Activated T-helper 1 cell treated with anti-CD3 and anti-CD28 coated beads, Interleukin-12 subunit alpha, Interleukin-12 subunit beta, Interleukin-2, Interleukin-4 antibody, amounts not matched to agents 30 ng/mL and 10 ng/mL and 1 ng/mL, durations not matched to agents 14 hours and 24 hours and 36 hours (primary cell): ENCODE measurements at regions not wholly inside any gene's neighbourhood (a gene's known extent, or its start where the extent isn't known, plus 50 kb on each side); places are given as distances from the start of the nearest gene placed in this dataset.

Experiments
- DNase-seq: peaks from one replicate; pipeline ENCODE4 v3.0.0; 2021; ENCODE audit warnings: low spot score
- H3K27ac Mint-ChIP-seq: one replicate; pipeline ENCODE4 v1.8.0; 2021; ENCODE audit warnings: mild to moderate bottlenecking, mixed read lengths
- H3K27me3 Mint-ChIP-seq: one replicate; pipeline ENCODE4 v1.8.0; 2022; ENCODE audit warnings: mild to moderate bottlenecking, moderate library complexity, mixed read lengths; ENCODE audit not compliant: insufficient read depth
- H3K36me3 Mint-ChIP-seq: one replicate; pipeline ENCODE4 v1.8.0; 2021; ENCODE audit warnings: low read depth, mixed read lengths
- H3K4me1 Mint-ChIP-seq: one replicate; pipeline ENCODE4 v1.8.0; 2021; ENCODE audit warnings: low read depth, mixed read lengths
- H3K4me3 Mint-ChIP-seq: one replicate; pipeline ENCODE4 v1.8.0; 2021; ENCODE audit warnings: mild to moderate bottlenecking, moderate library complexity, mixed read lengths
- H3K9me3 Mint-ChIP-seq: one replicate; pipeline ENCODE4 v1.8.0; 2021; ENCODE audit warnings: mixed read lengths
- intact Hi-C: fragments of 100-400 bp; cut with micrococcal nuclease; formaldehyde crosslinking; loops from one replicate; pipeline ENCODE4 v1.15.1; 2024

DNA sequence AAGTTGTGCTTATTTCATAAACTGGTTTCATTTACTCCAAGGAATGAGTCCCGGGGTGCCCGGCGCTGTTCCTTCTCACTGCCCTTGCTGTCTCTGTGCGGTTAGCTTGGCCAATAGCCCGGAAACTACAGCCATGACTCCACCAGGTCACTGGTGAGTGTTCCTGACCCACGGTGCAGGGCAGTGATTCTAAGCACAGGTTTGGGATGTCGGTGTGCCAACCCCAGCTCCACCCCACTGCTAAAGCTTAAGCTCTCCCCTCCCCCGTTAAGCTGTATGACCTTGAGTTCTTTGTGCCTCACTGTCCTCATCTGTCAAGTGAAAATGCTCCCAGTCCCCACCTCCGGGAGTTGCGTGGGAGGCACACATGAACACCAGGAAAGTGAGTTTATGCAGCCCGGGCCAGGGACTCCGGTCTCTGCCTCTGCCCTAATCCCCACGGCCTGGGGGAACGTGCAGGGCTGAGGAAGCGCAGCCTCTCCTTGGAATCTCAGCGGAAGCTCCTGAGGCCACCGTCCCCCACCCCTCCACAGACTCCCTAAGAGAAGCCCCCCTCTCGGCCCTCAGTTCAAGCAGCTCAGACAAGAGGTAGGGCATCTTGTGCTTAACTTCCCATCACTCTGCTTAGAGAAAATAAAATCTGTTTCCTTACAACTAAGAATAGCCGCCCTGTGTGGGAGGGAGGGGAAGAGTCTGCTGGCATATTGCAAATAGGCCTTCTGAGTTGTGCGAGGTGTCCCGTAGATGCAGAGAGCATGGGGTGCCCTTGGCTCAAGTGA, 92.0 kb upstream of the RAI14 start:
- no peaks in the 10 kb centered on the region for H3K36me3 Mint-ChIP-seq
- no peaks in the 10 kb centered on the region for H3K9me3 Mint-ChIP-seq
- no peak overlapping the region for H3K4me3 Mint-ChIP-seq
- H3K27me3 Mint-ChIP-seq = no peaks in the 10 kb centered on the region
- H3K4me1 Mint-ChIP-seq = no peaks in the 10 kb centered on the region
- intact Hi-C loops = no loop called here
- no peak overlapping the region for H3K27ac Mint-ChIP-seq
- DNase-seq = no peak

GRCh38 chr5:34564710-34565235, 91.4 kb upstream of the RAI14 start:
- Mint-ChIP-seq H3K36me3 (no peaks in the 10 kb centered on the region), H3K9me3 (no peaks in the 10 kb centered on the region)

GRCh38 chr5:34570143-34570542, 86.0 kb upstream of the RAI14 start:
- no peaks in the 10 kb centered on the region for H3K36me3 Mint-ChIP-seq
- no peak overlapping the region for H3K4me3 Mint-ChIP-seq
- no peaks in the 10 kb centered on the region for H3K27me3 Mint-ChIP-seq
- H3K27ac Mint-ChIP-seq = no peak overlapping the region
- intact Hi-C loops = no loop called here
- no peak for DNase-seq
- no peaks in the 10 kb centered on the region for H3K4me1 Mint-ChIP-seq
- H3K9me3 Mint-ChIP-seq = no peaks in the 10 kb centered on the region

More at GRCh38 chr5:34564710-34565235, 91.4 kb upstream of the RAI14 start:
- Mint-ChIP-seq H3K4me3 (no peak overlapping the region), H3K27me3 (no peaks in the 10 kb centered on the region), H3K4me1 (no peaks in the 10 kb centered on the region), H3K27ac (no peak overlapping the region)
- DNase-seq = no peak
- intact Hi-C loops = no loop called here

DNA sequence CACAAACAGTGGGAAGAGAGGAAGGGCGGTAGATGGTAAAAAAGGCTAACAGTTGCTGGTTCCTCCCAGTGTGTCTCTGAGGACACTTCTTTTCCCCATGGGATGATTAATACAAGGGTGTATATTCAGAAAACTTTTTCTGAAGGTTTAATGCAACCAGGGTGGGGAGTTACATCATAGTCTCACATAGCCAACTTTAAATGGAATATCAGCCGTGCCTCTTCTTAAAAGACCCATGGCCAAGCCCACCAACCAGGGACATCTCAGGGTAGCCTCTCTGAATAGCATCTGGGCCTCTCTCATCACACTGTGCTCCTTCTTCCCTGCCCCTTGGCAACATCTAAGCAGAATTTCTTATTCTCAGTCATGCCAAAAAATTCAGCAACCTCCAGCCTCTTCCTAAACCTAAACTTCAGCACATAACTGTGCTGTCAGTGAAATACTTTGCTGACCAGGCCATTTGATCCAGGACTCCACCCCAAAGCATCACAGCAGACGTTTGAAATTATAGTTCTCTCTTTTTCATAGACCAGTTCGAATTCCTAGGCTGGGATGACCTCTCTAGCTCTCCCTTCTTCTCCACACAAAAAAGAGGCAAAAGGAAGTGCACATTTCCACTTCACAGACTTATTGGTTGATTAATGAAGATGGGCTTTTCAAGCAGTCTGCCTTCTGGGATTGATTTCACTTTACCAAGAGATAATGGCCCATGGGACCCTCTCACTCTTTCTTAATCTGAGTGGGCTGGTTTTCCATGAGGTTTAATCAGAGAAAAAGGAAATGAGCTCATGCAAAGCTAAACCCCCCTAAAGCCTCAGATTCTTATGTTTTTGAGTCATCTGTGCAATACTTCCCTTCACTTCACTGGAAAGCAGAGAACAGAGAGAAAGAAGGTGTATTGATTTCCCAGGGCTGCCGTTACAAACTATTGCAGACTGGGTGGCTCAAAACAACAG, 85.1 kb upstream of the RAI14 start:
- Mint-ChIP-seq H3K4me1 (no peaks in the 10 kb centered on the region), H3K27ac (no peak overlapping the region), H3K4me3 (no peak overlapping the region), H3K9me3 (no peaks in the 10 kb centered on the region), H3K27me3 (peaks cover 2% of the 10 kb centered on the region), H3K36me3 (no peaks in the 10 kb centered on the region)
- intact Hi-C loops = no loop called here
- DNase-seq = no peak

DNA sequence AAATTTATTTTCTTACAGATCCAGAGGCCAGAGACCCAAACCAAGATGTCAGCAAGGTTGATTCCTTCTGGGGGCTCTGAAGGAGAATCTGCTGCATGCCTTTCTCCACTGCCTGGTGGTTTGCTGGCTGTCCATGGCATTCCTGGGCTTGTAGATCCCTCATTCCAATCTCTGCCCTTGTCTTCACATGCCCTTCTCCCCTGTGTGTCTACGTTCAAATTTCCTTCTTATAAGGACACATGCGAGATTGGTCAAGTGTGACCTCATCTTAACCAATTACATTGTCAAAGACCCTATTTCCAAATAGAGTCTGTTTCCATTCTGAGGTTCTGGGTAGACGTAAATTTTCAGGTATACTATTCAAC, 84.5 kb upstream of the RAI14 start:
- Mint-ChIP-seq H3K9me3 (no peaks in the 10 kb centered on the region), H3K36me3 (no peaks in the 10 kb centered on the region), H3K4me3 (no peak overlapping the region), H3K4me1 (no peaks in the 10 kb centered on the region), H3K27ac (no peak overlapping the region), H3K27me3 (peaks cover 2% of the 10 kb centered on the region)
- no peak for DNase-seq
- intact Hi-C loops = no loop called here

DNA sequence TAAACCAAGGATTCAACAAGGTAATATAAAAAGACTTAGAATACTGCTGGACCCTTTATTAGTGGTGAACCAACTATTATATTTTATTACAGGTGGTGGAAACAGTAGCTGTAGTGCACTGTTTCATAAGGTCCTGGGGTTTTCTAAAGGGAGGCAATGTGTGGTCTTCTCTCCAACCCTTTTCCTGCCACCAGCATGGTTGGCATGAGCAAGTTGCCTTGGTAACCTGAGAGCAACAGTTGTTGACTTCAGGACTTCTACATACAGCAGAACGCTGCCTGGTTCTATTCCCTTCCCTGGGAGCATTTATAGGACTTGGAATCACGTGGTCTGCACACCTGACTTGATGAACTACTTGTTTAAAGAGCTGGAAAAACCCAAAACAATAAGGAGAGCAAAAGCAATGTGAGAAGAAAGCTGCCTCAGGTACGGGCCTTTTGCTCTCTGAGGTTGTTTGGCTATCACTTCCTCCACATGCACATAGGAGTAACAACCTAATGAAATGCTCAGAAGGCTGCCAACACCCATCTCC, 81.1 kb upstream of the RAI14 start:
- intact Hi-C loops = no loop called here
- no peak overlapping the region for H3K27ac Mint-ChIP-seq
- H3K4me3 Mint-ChIP-seq = no peak overlapping the region
- H3K9me3 Mint-ChIP-seq = no peaks in the 10 kb centered on the region
- DNase-seq = no peak
- H3K4me1 Mint-ChIP-seq = no peaks in the 10 kb centered on the region
- H3K36me3 Mint-ChIP-seq = no peaks in the 10 kb centered on the region
- peaks cover 2% of the 10 kb centered on the region for H3K27me3 Mint-ChIP-seq

DNA sequence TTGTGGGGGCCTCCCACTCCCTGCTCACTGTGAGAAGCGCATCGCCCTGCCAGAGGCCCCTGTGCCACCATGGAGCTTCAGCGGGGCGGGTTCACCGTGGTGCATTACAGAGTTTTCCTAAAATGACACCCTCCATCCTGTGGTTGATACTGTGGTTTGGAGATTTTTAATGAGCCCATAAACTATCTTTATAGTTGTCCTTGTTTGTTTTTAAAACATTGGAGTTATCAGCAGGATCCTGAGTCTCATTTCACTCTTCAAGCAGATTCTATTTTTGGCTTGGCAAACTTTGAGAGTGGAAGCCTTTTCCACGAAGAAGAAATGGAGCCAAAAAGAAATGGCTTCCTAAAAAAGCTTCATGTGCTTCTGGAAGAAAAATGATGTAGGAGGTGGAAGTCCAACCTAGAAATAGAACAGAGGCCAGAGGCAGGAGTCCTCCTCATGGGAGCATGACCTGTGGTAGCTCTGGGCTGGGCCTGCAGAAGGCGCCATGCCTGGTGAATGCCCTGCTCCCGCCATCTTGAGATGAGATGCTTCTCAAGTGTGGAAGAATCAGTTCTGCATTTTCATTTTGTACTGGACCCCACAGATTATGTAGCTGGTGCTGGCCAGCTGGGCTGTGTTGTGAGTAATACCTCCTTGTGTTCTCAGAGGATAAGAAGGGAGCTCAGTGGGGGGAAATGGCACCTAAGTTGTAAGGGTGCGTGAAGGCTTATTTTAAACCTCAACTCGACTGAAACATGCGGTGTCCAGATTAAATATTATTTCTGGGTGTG, 79.0 kb upstream of the RAI14 start:
- no peak overlapping the region for H3K4me3 Mint-ChIP-seq
- no peak for DNase-seq
- no peaks in the 10 kb centered on the region for H3K4me1 Mint-ChIP-seq
- intact Hi-C loops = no loop called here
- peaks cover 2% of the 10 kb centered on the region for H3K27me3 Mint-ChIP-seq
- no peaks in the 10 kb centered on the region for H3K9me3 Mint-ChIP-seq
- H3K36me3 Mint-ChIP-seq = no peaks in the 10 kb centered on the region
- no peak overlapping the region for H3K27ac Mint-ChIP-seq

DNA sequence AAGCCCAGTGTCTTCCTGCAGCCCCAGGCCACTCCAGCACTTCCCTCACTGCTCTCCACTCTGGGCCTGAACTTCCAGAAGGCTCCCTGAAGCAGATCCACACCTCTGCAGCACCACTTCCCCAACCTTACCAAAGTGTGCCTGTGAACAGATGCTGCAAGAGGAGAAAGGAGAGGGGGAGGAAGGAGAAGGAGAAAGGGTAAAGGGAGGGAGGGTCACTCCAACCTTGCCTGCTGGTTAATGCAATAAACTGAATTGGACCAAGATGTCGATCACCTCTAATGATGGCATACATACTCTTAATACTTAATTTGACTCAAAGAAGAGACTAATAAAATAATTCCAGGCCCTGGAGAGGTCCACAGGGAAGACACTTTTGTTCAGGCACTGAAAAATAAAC, 77.2 kb upstream of the RAI14 start:
- DNase-seq = no peak
- H3K36me3 Mint-ChIP-seq = no peaks in the 10 kb centered on the region
- H3K27ac Mint-ChIP-seq = no peak overlapping the region
- H3K27me3 Mint-ChIP-seq = peaks cover 2% of the 10 kb centered on the region
- no peak overlapping the region for H3K4me3 Mint-ChIP-seq
- H3K9me3 Mint-ChIP-seq = no peaks in the 10 kb centered on the region
- peaks cover 7% of the 10 kb centered on the region for H3K4me1 Mint-ChIP-seq
- intact Hi-C loops = no loop called here

GRCh38 chr5:34580983-34581382, 75.1 kb upstream of the RAI14 start:
- intact Hi-C loops = no loop called here
- H3K9me3 Mint-ChIP-seq = no peaks in the 10 kb centered on the region
- no peaks in the 10 kb centered on the region for H3K36me3 Mint-ChIP-seq
- no peaks in the 10 kb centered on the region for H3K27me3 Mint-ChIP-seq
- no peak overlapping the region for H3K4me3 Mint-ChIP-seq
- no peak for DNase-seq
- H3K27ac Mint-ChIP-seq = no peak overlapping the region
- peaks cover 7% of the 10 kb centered on the region for H3K4me1 Mint-ChIP-seq

- Mint-ChIP-seq H3K36me3 (no peaks in the 10 kb centered on the region), H3K9me3 (no peaks in the 10 kb centered on the region), H3K4me1 (peaks cover 7% of the 10 kb centered on the region), H3K27me3 (no peaks in the 10 kb centered on the region), H3K4me3 (no peak overlapping the region), H3K27ac (no peak overlapping the region)
- no peak for DNase-seq
- intact Hi-C loops = no loop called here
Measured at GRCh38 chr5:34582371-34582770, 73.8 kb upstream of the RAI14 start.

GRCh38 chr5:34583167-34583566, 73.0 kb upstream of the RAI14 start:
- DNase-seq = no peak
- H3K4me3 Mint-ChIP-seq = no peak overlapping the region
- no peak overlapping the region for H3K27ac Mint-ChIP-seq
- no peaks in the 10 kb centered on the region for H3K9me3 Mint-ChIP-seq
- H3K27me3 Mint-ChIP-seq = peaks cover 2% of the 10 kb centered on the region
- H3K4me1 Mint-ChIP-seq = peaks cover 7% of the 10 kb centered on the region
- no peaks in the 10 kb centered on the region for H3K36me3 Mint-ChIP-seq
- intact Hi-C loops = no loop called here

DNA sequence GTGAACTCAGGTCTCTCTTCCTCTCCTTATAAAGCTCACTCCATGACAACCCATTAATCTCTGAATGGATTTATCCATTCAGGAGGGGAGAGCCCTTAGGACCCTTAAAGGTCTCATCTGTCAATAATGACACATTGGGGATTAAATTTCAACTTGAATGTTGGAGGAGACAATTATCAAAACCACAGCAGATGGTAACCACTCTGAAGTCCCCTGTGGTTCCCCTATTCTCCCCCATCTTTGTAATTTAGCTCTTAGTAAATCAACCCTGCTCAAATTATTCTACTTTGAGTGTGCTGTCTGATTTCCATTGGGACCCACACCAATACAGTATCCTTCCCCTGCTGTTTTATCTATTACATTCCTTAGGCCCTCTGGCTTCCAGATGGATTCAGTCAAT, 72.0 kb upstream of the RAI14 start:
- no peak overlapping the region for H3K4me3 Mint-ChIP-seq
- no peaks in the 10 kb centered on the region for H3K9me3 Mint-ChIP-seq

More for the DNA sequence above, 72.0 kb upstream of the RAI14 start:
- Mint-ChIP-seq H3K27me3 (peaks cover 2% of the 10 kb centered on the region), H3K27ac (no peak overlapping the region), H3K36me3 (no peaks in the 10 kb centered on the region), H3K4me1 (peaks cover 7% of the 10 kb centered on the region)
- intact Hi-C loops = no loop called here
- DNase-seq = no peak
